ENCODE measurements at regions not wholly inside any gene's neighbourhood (a gene's known extent, or its start where the extent isn't known, plus 50 kb on each side); places are given as distances from the start of the nearest gene placed in this dataset.

DNA sequence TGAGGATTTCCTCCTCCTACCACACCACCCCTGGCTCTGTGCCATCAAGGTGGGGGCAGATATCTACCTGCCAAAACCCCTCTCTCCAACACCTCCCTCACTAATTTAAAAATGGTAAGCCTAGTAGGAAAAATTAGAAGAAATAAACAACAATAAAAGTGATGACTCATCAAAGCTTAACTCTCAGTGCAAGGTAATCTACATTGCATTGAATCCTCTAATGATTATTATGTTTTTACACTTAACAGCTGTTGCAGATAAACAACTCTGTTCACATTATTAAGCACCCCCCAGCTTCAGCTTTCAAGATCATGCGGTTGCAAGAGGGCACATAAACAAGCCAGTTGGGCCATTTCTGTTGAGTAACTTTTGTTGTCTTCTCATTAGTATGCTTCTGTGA is 396.1 kb upstream of the ATP11B start:
- TF ChIP-seq, protein P1, sequence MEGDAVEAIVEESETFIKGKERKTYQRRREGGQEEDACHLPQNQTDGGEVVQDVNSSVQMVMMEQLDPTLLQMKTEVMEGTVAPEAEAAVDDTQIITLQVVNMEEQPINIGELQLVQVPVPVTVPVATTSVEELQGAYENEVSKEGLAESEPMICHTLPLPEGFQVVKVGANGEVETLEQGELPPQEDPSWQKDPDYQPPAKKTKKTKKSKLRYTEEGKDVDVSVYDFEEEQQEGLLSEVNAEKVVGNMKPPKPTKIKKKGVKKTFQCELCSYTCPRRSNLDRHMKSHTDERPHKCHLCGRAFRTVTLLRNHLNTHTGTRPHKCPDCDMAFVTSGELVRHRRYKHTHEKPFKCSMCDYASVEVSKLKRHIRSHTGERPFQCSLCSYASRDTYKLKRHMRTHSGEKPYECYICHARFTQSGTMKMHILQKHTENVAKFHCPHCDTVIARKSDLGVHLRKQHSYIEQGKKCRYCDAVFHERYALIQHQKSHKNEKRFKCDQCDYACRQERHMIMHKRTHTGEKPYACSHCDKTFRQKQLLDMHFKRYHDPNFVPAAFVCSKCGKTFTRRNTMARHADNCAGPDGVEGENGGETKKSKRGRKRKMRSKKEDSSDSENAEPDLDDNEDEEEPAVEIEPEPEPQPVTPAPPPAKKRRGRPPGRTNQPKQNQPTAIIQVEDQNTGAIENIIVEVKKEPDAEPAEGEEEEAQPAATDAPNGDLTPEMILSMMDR (IDR thresholded peaks at IDR 0.05) = no peak
- no peak for TF ChIP-seq POLR2A (IDR thresholded peaks at IDR 0.05)

All from uterus (tissue), 2 donors.